H9 (cell line): ENCODE measurements at regions not wholly inside any gene's neighbourhood (a gene's known extent, or its start where the extent isn't known, plus 50 kb on each side); places are given as distances from the start of the nearest gene placed in this dataset.

Experiments
- DNase-seq: peaks from one replicate; pipeline ENCODE4 v3.0.0-alpha.2; 2017
- H2AFZ ChIP-seq: one replicate; pipeline ENCODE4 v1.6.1; 2013; ENCODE audit warnings: mild to moderate bottlenecking, low read length, control low read depth, moderate library complexity
- H2AK5ac ChIP-seq: 2 replicates; pipeline ENCODE4 v1.6.1; 2013; ENCODE audit warnings: low read length, control low read depth, mixed read lengths; ENCODE audit not compliant: insufficient read length
- H2BK120ac ChIP-seq: one replicate; pipeline ENCODE4 v1.6.1; 2013; ENCODE audit warnings: low read depth, mild to moderate bottlenecking, low read length, control low read depth, inconsistent platforms; ENCODE audit not compliant: poor library complexity, severe bottlenecking
- H2BK12ac ChIP-seq: 2 replicates; pipeline ENCODE4 v1.6.1; 2013; ENCODE audit warnings: low read length, control low read depth, mixed read lengths, low read depth; ENCODE audit not compliant: insufficient read length
- H2BK15ac ChIP-seq: 2 replicates; pipeline ENCODE4 v1.6.1; 2013; ENCODE audit warnings: low read depth, low read length, control low read depth
- H2BK20ac ChIP-seq: one replicate; pipeline ENCODE4 v1.6.1; 2013; ENCODE audit warnings: low read depth, mild to moderate bottlenecking, low read length, control low read depth, inconsistent platforms; ENCODE audit not compliant: poor library complexity, severe bottlenecking
- H2BK5ac ChIP-seq: 2 replicates; pipeline ENCODE4 v1.6.1; 2013; ENCODE audit warnings: low read length, control low read depth, mixed read lengths; ENCODE audit not compliant: insufficient read length
- H3K14ac ChIP-seq: 2 replicates; pipeline ENCODE4 v1.6.1; 2013; ENCODE audit warnings: low read length, control low read depth; ENCODE audit not compliant: insufficient read depth
- H3K18ac ChIP-seq: 2 replicates; pipeline ENCODE4 v1.6.1; 2013; ENCODE audit warnings: low read depth, mild to moderate bottlenecking, mixed read lengths, low read length, control low read depth; ENCODE audit not compliant: insufficient read length
- H3K23ac ChIP-seq: 2 replicates; pipeline ENCODE4 v1.6.1; 2013; ENCODE audit warnings: low read length, control low read depth, mixed read lengths, low read depth; ENCODE audit not compliant: insufficient read length
- H3K23me2 ChIP-seq: 2 replicates; pipeline ENCODE4 v1.6.1; 2013; ENCODE audit warnings: low read depth, mild to moderate bottlenecking, mixed read lengths, low read length, control low read depth; ENCODE audit not compliant: insufficient read length, poor library complexity, severe bottlenecking
- H3K27ac ChIP-seq: 2 replicates; pipeline ENCODE4 v1.5.1; 2013; ENCODE audit warnings: low read length, control low read depth, mixed read lengths, low read depth; ENCODE audit not compliant: insufficient read length
- H3K27me3 ChIP-seq: 2 replicates; pipeline ENCODE4 v1.6.1; 2013; ENCODE audit warnings: low read length, control low read depth, inconsistent platforms; ENCODE audit not compliant: insufficient read depth
- H3K4ac ChIP-seq: 2 replicates; pipeline ENCODE4 v1.6.1; 2013; ENCODE audit warnings: low read depth, mild to moderate bottlenecking, control low read depth, inconsistent platforms, low read length, moderate library complexity
- H3K4me1 ChIP-seq: 2 replicates; pipeline ENCODE4 v1.6.1; 2013; ENCODE audit warnings: low read length, control low read depth, inconsistent platforms; ENCODE audit not compliant: insufficient read depth
- H3K4me2 ChIP-seq: 2 replicates; pipeline ENCODE4 v1.6.1; 2013; ENCODE audit warnings: low read length, control low read depth, mixed read lengths; ENCODE audit not compliant: insufficient read length, insufficient read depth
- H3K56ac ChIP-seq: 2 replicates; pipeline ENCODE4 v1.6.1; 2013; ENCODE audit warnings: low read depth, mild to moderate bottlenecking, mixed read lengths, low read length, control low read depth; ENCODE audit not compliant: insufficient read length
- H3K79me1 ChIP-seq: 2 replicates; pipeline ENCODE4 v1.6.1; 2013; ENCODE audit warnings: low read depth, mild to moderate bottlenecking, moderate library complexity, low read length, control low read depth, inconsistent platforms; ENCODE audit not compliant: insufficient read depth, poor library complexity, severe bottlenecking
- H3K79me2 ChIP-seq: 2 replicates; pipeline ENCODE4 v1.6.1; 2013; ENCODE audit warnings: low read length, control low read depth, inconsistent platforms; ENCODE audit not compliant: insufficient read depth
- H3K9ac ChIP-seq: 2 replicates; pipeline ENCODE4 v1.6.1; 2013; ENCODE audit warnings: low read length, control low read depth, mixed read lengths; ENCODE audit not compliant: insufficient read length; ENCODE audit errors: extremely low read depth
- H3K9me3 ChIP-seq: one replicate; pipeline ENCODE4 v1.6.1; 2013; ENCODE audit warnings: low read depth, low read length, inconsistent platforms; ENCODE audit not compliant: control insufficient read depth
- H3T11ph ChIP-seq: one replicate; pipeline ENCODE4 v1.6.1; 2013; ENCODE audit warnings: mild to moderate bottlenecking, low read length, control low read depth, inconsistent platforms
- H4K20me1 ChIP-seq: one replicate; pipeline ENCODE4 v1.6.1; 2013; ENCODE audit not compliant: control insufficient read depth, insufficient read length, insufficient read depth
- H4K5ac ChIP-seq: 2 replicates; pipeline ENCODE4 v1.6.1; 2013; ENCODE audit warnings: low read depth, mild to moderate bottlenecking, mixed read lengths, low read length, control low read depth; ENCODE audit not compliant: insufficient read length
- H4K8ac ChIP-seq: replicated peaks from 2 replicates; pipeline ENCODE4 v1.6.1; 2013; ENCODE audit warnings: low read length, control low read depth, mixed read lengths, low read depth; ENCODE audit not compliant: insufficient read length
- H4K91ac ChIP-seq: 2 replicates; pipeline ENCODE4 v1.6.1; 2013; ENCODE audit warnings: low read depth, mild to moderate bottlenecking, moderate library complexity, mixed read lengths, low read length, control low read depth; ENCODE audit not compliant: insufficient read length
- H3K27ac Mint-ChIP-seq, 3 experiments: 2 replicates in 2 of 3; 3 replicates in 1 of 3; pipeline ENCODE4 v1.8.0; 2020 to 2021; ENCODE audit warnings: mixed read lengths in 3 of 3, mild to moderate bottlenecking in 1 of 3, moderate library complexity in 1 of 3
- H3K27me3 Mint-ChIP-seq: 2 replicates; pipeline ENCODE4 v1.8.0; 2021; ENCODE audit warnings: low read depth, mild to moderate bottlenecking, moderate library complexity, mixed read lengths
- H3K36me3 Mint-ChIP-seq, 3 experiments: 2 replicates in 2 of 3; 3 replicates in 1 of 3; pipeline ENCODE4 v1.8.0; 2020 to 2021; ENCODE audit warnings: low read depth in 3 of 3, mixed read lengths in 3 of 3; ENCODE audit not compliant: insufficient read depth in 1 of 3
- H3K4me1 Mint-ChIP-seq, 2 experiments: 2 replicates each; pipeline ENCODE4 v1.8.0; 2020; ENCODE audit warnings: mixed read lengths in 2 of 2
- H3K4me3 Mint-ChIP-seq, 2 experiments: 2 replicates in 1 of 2; 3 replicates in 1 of 2; pipeline ENCODE4 v1.8.0; 2020 to 2021; ENCODE audit warnings: mild to moderate bottlenecking in 2 of 2, mixed read lengths in 2 of 2, moderate library complexity in 1 of 2
- H3K9me3 Mint-ChIP-seq, 2 experiments: 2 replicates in 1 of 2; 3 replicates in 1 of 2; pipeline ENCODE4 v1.8.0; 2020; ENCODE audit warnings: mild to moderate bottlenecking in 2 of 2, mixed read lengths in 2 of 2, moderate library complexity in 1 of 2
- WGBS: extraction: QIAGEN DNeasy Blood & Tissue Kit; methylation state at CpG from one replicate; pipeline ENCODE4 v1.1.7; 2013; ENCODE audit warnings: missing lambda C conversion rate, low lambda C conversion rate, mixed read lengths; ENCODE audit not compliant: insufficient read length; ENCODE audit errors: extremely low coverage; 5-methylcytosine and 5-hydroxymethylcytosine counted together
- TF ChIP-seq, protein P1 (sequence below): fragments of 200-600 bp; sonication (generic); conservative IDR thresholded peaks from 3 replicates; pipeline ENCODE4 v1.8.0; 2021; ENCODE audit warnings: antibody characterized with exemption, mild to moderate bottlenecking

DNA sequence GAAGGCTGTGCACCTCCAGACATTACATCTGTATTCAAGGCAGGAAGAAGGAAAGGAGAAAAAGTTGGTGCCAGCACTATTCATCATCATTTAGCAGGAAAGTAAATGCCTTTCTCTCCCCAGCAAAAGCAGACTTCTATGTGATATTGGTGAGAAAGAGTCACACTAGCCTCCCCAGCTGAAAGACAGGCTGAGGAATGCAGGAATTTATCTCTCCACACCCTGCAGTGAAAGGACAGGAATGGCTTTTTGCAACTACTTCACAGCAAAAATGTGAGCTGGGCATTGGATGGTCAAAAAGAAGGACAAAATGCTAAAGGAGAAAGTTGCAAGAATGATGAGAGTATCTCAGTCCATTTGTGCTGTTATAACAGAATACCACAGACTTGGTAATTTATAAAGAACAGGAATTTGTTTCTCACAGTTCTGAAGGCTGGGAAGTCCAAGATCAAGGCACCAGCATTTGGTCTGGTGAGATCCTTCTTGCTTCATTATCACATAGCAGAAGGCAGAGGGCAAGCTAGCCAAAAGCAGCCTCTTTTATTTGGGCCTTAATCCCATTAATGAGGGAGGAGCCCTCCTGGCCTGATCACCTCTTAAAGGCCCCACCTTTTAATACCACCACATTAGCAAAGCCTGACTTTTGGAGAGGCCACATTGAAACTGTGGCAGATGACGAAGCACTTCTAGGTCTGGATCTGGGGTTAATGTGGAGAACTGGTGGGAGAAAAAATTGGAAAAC, 388.1 kb upstream of the SLC14A2 start:
- H3K27ac ChIP-seq = no peak overlapping the region
- H2BK20ac ChIP-seq = no peak overlapping the region
- H2BK120ac ChIP-seq = no peak overlapping the region
- no peaks in the 10 kb centered on the region for H3K79me1 ChIP-seq
- H2BK15ac ChIP-seq = no peak overlapping the region
- no peak overlapping the region for H2AK5ac ChIP-seq
- no peaks in the 10 kb centered on the region; a peak in 1 of 7 replicates for H3K36me3 Mint-ChIP-seq
- peaks cover 0 to 4% of the 10 kb centered on the region in 2 experiments; a peak in 1 of 5 replicates for H3K9me3 Mint-ChIP-seq
- H3K79me2 ChIP-seq = no peaks in the 10 kb centered on the region
- no peak overlapping the region for H3K14ac ChIP-seq
- no peak overlapping the region for H2AFZ ChIP-seq
- TF ChIP-seq, protein P1, sequence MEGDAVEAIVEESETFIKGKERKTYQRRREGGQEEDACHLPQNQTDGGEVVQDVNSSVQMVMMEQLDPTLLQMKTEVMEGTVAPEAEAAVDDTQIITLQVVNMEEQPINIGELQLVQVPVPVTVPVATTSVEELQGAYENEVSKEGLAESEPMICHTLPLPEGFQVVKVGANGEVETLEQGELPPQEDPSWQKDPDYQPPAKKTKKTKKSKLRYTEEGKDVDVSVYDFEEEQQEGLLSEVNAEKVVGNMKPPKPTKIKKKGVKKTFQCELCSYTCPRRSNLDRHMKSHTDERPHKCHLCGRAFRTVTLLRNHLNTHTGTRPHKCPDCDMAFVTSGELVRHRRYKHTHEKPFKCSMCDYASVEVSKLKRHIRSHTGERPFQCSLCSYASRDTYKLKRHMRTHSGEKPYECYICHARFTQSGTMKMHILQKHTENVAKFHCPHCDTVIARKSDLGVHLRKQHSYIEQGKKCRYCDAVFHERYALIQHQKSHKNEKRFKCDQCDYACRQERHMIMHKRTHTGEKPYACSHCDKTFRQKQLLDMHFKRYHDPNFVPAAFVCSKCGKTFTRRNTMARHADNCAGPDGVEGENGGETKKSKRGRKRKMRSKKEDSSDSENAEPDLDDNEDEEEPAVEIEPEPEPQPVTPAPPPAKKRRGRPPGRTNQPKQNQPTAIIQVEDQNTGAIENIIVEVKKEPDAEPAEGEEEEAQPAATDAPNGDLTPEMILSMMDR = no peak
- no peak overlapping the region for H3T11ph ChIP-seq
- H4K91ac ChIP-seq = no peak overlapping the region
- no peak overlapping the region for H4K5ac ChIP-seq
- no peaks in the 10 kb centered on the region for H3K9me3 ChIP-seq
- no peak overlapping the region for H3K4me2 ChIP-seq
- WGBS = no CpG with 5 or more reads among the region's 1 CpG
- no peak for DNase-seq
- H3K4me1 ChIP-seq = no peaks in the 10 kb centered on the region
- no peak overlapping the region for H3K27ac Mint-ChIP-seq
- no peaks in the 10 kb centered on the region; the same call in 1 of the 2 replicates for H3K27me3 Mint-ChIP-seq
- no peaks in the 10 kb centered on the region for H4K20me1 ChIP-seq
- no peak overlapping the region for H3K56ac ChIP-seq
- no peak overlapping the region for H3K23ac ChIP-seq
- no peak overlapping the region for H4K8ac ChIP-seq
- H3K23me2 ChIP-seq = no peaks in the 10 kb centered on the region
- no peak overlapping the region for H3K18ac ChIP-seq
- no peaks in the 10 kb centered on the region; a peak in 1 of 4 replicates for H3K4me1 Mint-ChIP-seq
- no peak overlapping the region for H2BK5ac ChIP-seq
- H3K4ac ChIP-seq = no peak overlapping the region
- no peak overlapping the region for H3K9ac ChIP-seq
- no peaks in the 10 kb centered on the region for H3K27me3 ChIP-seq
- no peak overlapping the region for H2BK12ac ChIP-seq
- H3K4me3 Mint-ChIP-seq = no peak overlapping the region
